ENCODE measurements at regions not wholly inside any gene's neighbourhood (a gene's known extent, or its start where the extent isn't known, plus 50 kb on each side); places are given as distances from the start of the nearest gene placed in this dataset.
"Not testable (repeated sequence)": the region's sequence is repeated elsewhere in the genome, so short reads cannot be mapped to it uniquely, and the experiment has no call there.

DNA sequence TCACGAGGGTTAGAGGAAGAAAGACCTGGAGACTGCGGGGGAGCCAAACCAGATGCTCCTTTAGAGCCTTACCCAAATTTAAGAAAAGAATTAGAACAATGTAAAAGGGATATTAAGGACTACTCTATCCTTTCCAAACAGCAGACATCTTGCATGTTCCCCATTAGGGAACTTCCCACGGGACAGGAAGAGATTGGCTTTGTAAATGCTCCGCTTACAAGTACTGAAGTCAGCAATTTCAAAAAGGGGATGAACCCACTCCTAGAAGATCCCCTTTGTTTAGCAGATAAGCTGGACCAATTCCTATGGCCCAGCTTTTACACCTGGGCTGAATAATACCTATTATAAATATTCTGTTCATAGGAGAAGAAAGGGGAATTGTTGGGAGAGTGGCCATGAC is 74.2 kb downstream of the APOBEC1 start:
- no peak for DNase-seq (ENCODE audit: insufficient read length, low spot score)
- no peak for FAIRE-seq

DNA sequence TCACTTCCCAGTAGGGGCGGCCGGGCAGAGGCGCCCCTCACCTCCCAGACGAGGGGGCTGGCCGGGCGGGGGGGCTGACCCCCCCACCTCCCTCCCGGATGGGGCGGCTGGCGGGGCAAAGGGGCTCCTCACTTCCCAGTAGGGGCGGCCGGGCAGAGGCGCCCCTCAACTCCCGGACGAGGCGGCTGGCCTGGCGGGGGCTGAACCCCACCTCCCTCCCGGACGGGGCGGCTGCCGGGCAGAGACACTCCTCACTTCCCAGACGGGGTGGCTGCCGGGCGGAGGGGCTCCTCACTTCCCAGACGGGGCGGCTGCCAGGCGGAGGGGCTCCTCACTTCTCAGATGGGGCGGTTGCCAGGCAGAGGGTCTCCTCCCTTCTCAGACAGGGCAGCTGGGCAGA is 75.6 kb downstream of the APOBEC1 start:
- FAIRE-seq; DNase-seq (ENCODE audit: insufficient read length, low spot score): not testable (repeated sequence)

DNA sequence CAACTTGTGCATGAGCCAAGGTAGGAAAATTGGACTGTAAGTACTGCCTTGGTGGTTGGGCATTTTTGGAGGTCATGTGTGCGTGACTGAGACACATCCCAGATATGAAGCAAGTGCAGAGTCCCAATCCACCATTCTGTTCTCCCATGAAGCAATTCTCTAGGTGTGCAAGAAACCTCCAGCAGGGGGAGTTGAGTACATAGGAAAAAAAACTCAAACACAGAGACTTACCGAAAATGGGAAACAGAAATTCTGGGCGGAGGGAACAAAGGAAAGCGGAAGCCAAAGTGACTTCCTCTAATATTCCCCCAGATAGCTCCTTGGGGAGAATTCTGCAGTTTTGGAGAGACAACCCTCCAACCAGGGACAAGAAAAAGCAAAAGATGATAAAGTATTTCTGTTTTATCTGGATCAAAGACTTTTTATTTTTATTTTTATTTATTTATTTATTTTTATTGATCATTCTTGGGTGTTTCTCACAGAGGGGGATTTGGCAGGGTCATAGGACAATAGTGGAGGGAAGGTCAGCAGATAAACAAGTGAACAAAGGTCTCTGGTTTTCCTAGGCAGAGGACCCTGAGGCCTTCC is 76.9 kb downstream of the APOBEC1 start:
- FAIRE-seq: peak; percentile 64
- DNase-seq (ENCODE audit: insufficient read length, low spot score): peak; percentile 42

DNA sequence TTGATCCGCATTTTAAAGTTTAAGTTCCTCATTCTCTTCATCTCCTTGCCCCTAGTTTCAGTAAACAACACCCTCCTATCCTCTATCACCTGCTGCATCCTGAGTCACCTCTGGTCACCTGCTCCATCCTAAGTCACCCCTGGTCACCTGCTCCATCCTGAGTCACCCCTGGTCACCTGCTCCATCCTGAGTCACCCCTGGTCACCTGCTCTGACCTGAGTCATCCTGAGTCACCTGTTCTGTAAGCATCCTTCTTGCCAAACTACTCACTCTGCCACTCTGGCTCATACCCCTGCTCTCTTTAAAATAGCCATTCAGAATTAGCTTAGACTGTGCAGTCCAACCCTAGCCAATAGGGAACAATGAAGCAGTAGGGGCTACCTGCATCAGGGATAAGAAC is 80.6 kb upstream of the CD163 start:
- DNase-seq (ENCODE audit: insufficient read length, low spot score): not testable (repeated sequence)

DNA sequence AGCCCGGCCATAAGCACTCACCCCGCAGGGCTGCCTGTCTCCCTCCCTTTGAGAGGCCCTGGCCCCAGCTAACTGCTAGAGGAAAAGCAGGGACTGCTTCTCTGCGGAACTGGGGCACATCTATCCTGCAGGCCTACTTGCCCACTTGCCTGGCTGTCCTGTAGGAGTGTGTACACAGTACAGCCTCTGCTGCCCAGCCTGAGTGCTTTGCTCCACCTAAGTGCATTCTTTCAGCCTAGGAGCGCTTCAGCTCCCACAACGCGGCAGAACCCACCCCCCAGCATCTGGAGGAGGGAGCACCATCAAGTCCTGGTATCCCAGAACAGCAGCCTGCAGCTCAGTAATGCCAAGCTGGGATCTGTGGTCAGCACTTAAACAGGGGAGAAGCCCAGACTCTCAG is 79.9 kb upstream of the CD163 start:
- DNase-seq (ENCODE audit: insufficient read length, low spot score) (no peak), FAIRE-seq (no peak)

More for the DNA sequence above, 80.6 kb upstream of the CD163 start:
- not testable (repeated sequence) for FAIRE-seq

DNA sequence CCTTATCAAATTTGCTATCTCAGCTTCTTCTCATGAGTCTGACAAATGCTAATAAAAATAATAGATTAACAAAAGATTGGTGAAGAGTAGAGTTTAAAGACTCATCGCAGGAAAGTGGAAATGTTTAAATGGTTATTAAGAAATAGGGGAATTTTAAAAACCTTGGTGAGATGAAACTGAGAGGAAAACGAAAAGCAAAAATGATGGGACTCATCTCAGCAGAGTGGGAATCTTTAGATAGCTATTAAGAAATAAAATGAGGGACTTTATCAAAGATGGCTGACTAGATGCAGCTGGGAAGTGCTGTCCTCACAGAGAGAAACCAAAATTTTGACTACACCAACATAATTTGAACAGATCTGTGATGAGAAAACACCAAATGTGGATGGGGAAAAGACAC is 79.2 kb upstream of the CD163 start:
- DNase-seq (ENCODE audit: insufficient read length, low spot score): no peak
- FAIRE-seq: no peak

DNA sequence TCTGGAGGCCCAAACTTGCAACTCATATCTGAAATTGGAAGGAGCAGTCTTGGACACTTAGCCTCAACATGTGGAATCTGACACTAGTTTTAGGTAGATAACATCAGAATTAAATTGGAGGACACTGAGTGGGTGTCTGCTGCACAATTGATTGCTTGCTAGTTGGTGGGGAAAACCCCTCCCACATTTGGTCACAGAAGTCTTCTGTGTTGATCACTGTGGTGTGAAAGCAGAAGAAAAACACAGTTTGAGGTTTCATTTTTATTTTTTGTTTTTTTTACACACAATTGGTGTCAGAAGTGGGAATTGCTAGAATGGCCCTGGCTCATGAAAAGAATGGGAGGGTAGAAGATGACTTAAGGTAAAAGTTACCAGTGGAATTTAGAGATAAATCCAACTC is 78.0 kb upstream of the CD163 start:
- DNase-seq (ENCODE audit: insufficient read length, low spot score): no peak
- no peak for FAIRE-seq

DNA sequence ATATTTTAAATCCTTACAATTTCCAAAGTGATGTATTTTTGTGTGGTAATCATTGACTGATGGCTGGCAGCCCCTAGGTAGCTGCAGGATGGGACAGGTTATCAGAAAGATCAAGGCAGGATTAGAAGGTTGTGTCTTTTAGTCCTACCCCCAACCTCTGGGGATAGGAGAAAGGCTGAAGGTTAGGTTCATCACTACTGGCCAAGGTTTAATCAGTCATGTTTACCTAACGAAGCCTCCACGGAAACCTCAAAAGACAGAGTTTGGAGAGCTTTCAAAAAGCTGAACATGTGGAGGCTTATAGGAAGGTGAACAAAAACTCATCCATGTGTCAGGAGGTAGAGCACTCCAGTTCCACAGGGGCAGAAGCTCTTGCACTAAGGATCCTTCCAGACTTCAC is 77.5 kb upstream of the CD163 start:
- DNase-seq (ENCODE audit: insufficient read length, low spot score): no peak
- FAIRE-seq: no peak

DNA sequence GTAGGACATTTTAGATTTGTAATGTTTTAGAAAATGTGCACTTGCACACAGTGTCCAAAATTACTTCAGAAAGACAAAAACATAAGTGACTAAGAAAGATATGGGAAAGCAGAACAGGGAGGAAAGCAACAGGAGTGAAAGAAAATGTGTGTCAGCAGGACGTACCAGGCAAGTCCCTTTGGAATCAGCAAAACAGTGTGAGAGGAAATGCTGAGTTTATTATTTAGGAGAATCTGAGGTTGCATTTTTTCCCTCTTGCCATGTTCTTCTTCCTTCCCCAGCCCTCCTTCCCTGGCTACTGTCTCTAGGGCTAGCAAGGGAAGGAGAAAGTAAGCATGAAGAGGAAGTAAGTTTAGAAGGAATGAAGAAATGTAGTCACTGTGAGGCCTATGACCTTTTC is 67.7 kb upstream of the CD163 start:
- FAIRE-seq (no peak), DNase-seq (ENCODE audit: insufficient read length, low spot score) (no peak)

DNA sequence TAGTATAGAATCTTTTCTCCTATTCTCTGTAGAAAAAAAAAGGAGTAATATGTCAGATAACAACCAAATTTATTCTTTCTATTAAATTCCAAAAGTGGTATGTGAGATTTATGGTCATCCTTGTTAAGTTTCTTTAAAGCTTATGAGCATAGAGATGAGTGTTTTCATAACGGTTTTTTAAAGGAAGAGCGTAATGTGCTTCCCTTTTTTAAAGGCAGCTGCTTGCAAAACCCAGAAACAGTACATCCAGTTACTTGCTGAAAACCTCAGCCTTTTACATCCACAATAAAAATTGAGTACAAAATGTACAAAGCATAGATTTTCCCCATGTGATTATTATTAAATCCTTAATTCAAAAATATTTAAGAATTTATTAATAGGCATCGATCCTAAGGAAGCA is 53.6 kb upstream of the CD163 start:
- DNase-seq (ENCODE audit: insufficient read length, low spot score) (no peak), FAIRE-seq (no peak)

DNA sequence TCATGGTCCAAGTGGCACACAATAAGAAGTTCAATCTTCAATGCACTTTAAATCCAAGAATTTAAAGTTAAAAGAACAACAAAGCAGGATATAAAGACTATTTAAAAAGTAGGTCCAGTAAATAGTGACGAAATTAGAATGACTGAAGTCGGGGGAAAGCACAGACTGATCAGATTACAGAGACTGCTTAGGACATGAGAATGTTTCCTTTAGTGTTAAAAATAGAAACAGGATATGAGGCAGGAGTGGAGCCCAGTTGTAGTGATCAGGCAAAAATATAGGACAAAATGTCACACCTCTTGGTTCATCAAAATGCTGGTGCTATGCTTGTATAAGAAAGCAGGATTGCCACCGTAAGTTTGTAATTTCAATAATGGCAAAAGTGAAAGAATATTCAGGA is 52.2 kb upstream of the CD163 start:
- FAIRE-seq (no peak), DNase-seq (ENCODE audit: insufficient read length, low spot score) (no peak)

DNA sequence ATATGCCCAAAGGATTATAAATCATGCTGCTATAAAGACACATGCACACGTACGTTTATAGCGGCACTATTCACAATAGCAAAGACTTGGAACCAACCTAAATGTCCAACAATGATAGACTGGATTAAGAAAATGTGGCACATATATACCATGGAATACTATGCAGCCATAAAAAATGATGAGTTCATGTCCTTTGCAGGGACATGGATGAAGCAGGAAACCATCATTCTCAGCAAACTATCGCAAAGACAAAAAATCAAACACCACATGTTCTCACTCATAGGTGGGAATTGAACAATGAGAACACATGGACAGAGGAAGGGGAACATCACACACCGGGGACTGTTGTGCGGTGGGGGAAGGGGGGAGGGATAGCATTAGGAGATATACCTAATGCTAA is 51.3 kb upstream of the CD163 start:
- not testable (repeated sequence) for DNase-seq (ENCODE audit: insufficient read length, low spot score); FAIRE-seq
